ENCODE measurements at regions not wholly inside any gene's neighbourhood (a gene's known extent, or its start where the extent isn't known, plus 50 kb on each side); places are given as distances from the start of the nearest gene placed in this dataset.

- H3K4me3 ChIP-seq = no peak overlapping the region
- no peak overlapping the region for H3K27ac ChIP-seq
- no peaks in the 10 kb centered on the region for H3K9me3 ChIP-seq
- no peaks in the 10 kb centered on the region for H3K27me3 ChIP-seq
- no peaks in the 10 kb centered on the region for H3K36me3 ChIP-seq
- no peaks in the 10 kb centered on the region for H3K4me1 ChIP-seq
- intact Hi-C loops (cut with DNase I; ENCODE audit: low total_unique reads) = no loop called here
- no peak for ATAC-seq
- in situ Hi-C loops (cut with MboI; ENCODE audit: low sequenced_read_pairs in 4 of 4) = no loop called here
- TF ChIP-seq POLR2A (IDR thresholded peaks at IDR 0.05) (no peak), CTCF (IDR thresholded peaks at IDR 0.05 in 4 of 5, conservative IDR thresholded peaks at IDR 0.05 in 1 of 5) (no peak)
- DNase-seq = no peak
Measured at GRCh38 chr5:165594693-165595092, 2089.3 kb downstream of the MAT2B start.

DNA sequence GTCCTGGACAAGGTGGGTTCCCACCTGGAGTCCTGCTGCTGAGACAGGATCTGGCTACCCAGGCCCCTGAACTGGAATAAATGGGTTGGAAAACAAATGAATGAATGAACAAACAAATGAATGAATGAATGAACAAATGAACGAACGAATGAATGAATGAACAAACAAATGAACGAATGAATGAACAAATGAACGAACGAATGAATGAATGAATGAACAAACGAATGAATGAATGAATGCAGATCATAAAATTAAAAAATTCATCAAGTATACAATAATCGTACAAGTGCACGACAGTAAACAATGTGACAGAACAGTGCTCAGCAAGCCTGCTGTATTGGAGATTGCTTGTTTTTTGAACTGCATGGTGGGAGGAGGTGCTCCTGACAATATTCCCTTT, 2097.1 kb downstream of the MAT2B start:
- TF ChIP-seq POLR2A (IDR thresholded peaks at IDR 0.05) = no peak
- no peak for TF ChIP-seq CTCF (IDR thresholded peaks at IDR 0.05 in 4 of 5, conservative IDR thresholded peaks at IDR 0.05 in 1 of 5)

DNA sequence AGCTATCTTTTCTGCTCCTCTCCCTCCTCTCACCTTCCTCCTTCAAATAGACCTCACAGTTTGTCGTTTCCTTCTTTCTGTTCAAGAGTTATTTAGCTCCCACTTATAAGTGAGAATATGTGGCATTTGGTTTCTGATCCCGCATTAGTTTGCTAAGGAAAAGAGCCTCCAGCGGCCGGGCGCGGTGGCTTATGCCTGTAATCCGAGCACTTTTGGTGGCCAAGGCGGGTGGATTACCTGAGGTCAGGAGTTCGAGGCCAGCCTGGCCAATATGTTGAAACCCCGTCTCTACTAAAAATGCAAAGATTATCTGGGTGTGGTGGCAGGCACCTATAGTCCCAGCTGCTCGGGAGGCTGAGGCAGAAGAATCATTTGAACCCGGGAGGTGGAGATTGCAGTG, 2101.6 kb downstream of the MAT2B start:
- no peak for DNase-seq
- ATAC-seq = no peak
- Histone ChIP-seq H3K27me3 (no peaks in the 10 kb centered on the region), H3K4me3 (no peak overlapping the region), H3K9me3 (no peaks in the 10 kb centered on the region), H3K36me3 (no peaks in the 10 kb centered on the region), H3K27ac (no peak overlapping the region), H3K4me1 (no peaks in the 10 kb centered on the region)
- intact Hi-C loops (cut with DNase I; ENCODE audit: low total_unique reads) = no loop called here
- TF ChIP-seq POLR2A (IDR thresholded peaks at IDR 0.05) = no peak
- in situ Hi-C loops (cut with MboI; ENCODE audit: low sequenced_read_pairs in 4 of 4) = no loop called here

More for the DNA sequence above, 2097.1 kb downstream of the MAT2B start:
- H3K4me3 ChIP-seq = no peak overlapping the region
- no peaks in the 10 kb centered on the region for H3K36me3 ChIP-seq
- in situ Hi-C loops (cut with MboI; ENCODE audit: low sequenced_read_pairs in 4 of 4) (no loop called here), intact Hi-C loops (cut with DNase I; ENCODE audit: low total_unique reads) (no loop called here)
- H3K4me1 ChIP-seq = no peaks in the 10 kb centered on the region
- DNase-seq (no peak), ATAC-seq (no peak)
- no peak overlapping the region for H3K27ac ChIP-seq
- no peaks in the 10 kb centered on the region for H3K9me3 ChIP-seq
- no peaks in the 10 kb centered on the region for H3K27me3 ChIP-seq

DNA sequence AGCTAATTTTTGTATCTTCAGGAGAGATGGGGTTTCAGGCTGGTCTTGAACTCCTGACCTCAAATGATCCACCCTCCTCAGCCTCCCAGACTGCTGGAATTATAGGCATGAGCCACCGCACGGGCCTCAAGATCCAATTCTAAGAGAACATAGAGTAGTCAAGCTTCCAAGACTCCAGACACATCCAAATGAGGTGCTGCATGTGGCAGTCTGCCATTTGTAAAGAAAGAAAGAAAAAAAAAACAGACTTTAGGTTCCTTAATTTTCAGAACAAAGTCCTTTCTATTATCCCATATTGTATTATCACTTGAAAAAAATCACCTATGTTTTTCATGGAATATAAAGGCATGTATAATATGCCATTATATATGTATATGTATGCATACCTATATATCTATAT, 2104.5 kb downstream of the MAT2B start:
- Histone ChIP-seq H3K4me3 (no peak overlapping the region), H3K27ac (no peak overlapping the region), H3K9me3 (no peaks in the 10 kb centered on the region), H3K4me1 (no peaks in the 10 kb centered on the region), H3K27me3 (no peaks in the 10 kb centered on the region), H3K36me3 (no peaks in the 10 kb centered on the region)
- ATAC-seq (no peak), DNase-seq (no peak)
- in situ Hi-C loops (cut with MboI; ENCODE audit: low sequenced_read_pairs in 4 of 4) = no loop called here
- no peak for TF ChIP-seq CTCF (IDR thresholded peaks at IDR 0.05 in 4 of 5, conservative IDR thresholded peaks at IDR 0.05 in 1 of 5)
- no peak for TF ChIP-seq POLR2A (IDR thresholded peaks at IDR 0.05)
- intact Hi-C loops (cut with DNase I; ENCODE audit: low total_unique reads) = no loop called here

GRCh38 chr5:165616490-165617405, 2111.3 kb downstream of the MAT2B start:
- H3K9me3 ChIP-seq = no peaks in the 10 kb centered on the region
- TF ChIP-seq POLR2A (IDR thresholded peaks at IDR 0.05) = no peak
- no peak for TF ChIP-seq CTCF (IDR thresholded peaks at IDR 0.05 in 4 of 5, conservative IDR thresholded peaks at IDR 0.05 in 1 of 5)
- H3K4me3 ChIP-seq = no peak overlapping the region
- intact Hi-C loops (cut with DNase I; ENCODE audit: low total_unique reads) = no loop called here
- ATAC-seq = no peak
- no peaks in the 10 kb centered on the region for H3K4me1 ChIP-seq
- H3K27ac ChIP-seq = no peak overlapping the region
- DNase-seq = no peak
- no peaks in the 10 kb centered on the region for H3K36me3 ChIP-seq
- no peaks in the 10 kb centered on the region for H3K27me3 ChIP-seq
- in situ Hi-C loops (cut with MboI; ENCODE audit: low sequenced_read_pairs in 4 of 4) = no loop called here

Measured in gastrocnemius medialis (tissue), 4 donors.